ENCODE measurements at regions not wholly inside any gene's neighbourhood (a gene's known extent, or its start where the extent isn't known, plus 50 kb on each side); places are given as distances from the start of the nearest gene placed in this dataset.
"Not testable (repeated sequence)": the region's sequence is repeated elsewhere in the genome, so short reads cannot be mapped to it uniquely, and the experiment has no call there.

DNA sequence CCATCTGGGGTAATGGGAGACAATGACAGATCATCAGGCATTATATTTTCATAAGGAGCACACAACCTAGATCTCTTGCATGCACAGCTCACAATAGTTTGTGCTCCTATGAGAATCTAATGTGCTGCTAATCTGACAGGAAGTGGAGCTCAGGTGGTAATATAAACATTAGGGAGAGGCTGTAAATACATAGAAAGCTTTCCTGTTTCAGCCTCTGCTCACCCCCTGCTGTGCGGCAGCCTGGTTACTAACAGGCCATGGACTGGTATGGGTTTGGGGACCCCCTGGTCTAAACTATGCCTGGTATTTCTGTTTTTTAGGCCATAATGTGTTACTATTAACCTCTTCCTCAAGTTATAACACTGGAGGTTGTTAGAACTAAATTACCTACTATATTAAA lies 1373.7 kb downstream of the LRFN5 start:
- no peak for TF ChIP-seq MYC (IDR thresholded peaks at IDR 0.05; ENCODE audit: low read depth, low read length)
- DNase-seq (ENCODE audit: low read depth), result no peak
- H3K4me3 ChIP-seq (ENCODE audit: low read depth, low read length), result no peak overlapping the region

- H3K4me3 ChIP-seq (ENCODE audit: low read depth, low read length); DNase-seq (ENCODE audit: low read depth): not testable (repeated sequence)
Observed at GRCh38 chr14:42973171-42973570, 1366.5 kb downstream of the LRFN5 start.

GRCh38 chr14:42965512-42965911 lies 1358.8 kb downstream of the LRFN5 start:
- TF ChIP-seq MAX (IDR thresholded peaks at IDR 0.05; ENCODE audit: low read depth, low read length), result no peak
- TF ChIP-seq MYC (IDR thresholded peaks at IDR 0.05; ENCODE audit: low read depth, low read length), result no peak
- no peak for TF ChIP-seq POLR2A (IDR thresholded peaks at IDR 0.05; ENCODE audit: extremely low read depth, insufficient read length)
- TF ChIP-seq, protein P1, sequence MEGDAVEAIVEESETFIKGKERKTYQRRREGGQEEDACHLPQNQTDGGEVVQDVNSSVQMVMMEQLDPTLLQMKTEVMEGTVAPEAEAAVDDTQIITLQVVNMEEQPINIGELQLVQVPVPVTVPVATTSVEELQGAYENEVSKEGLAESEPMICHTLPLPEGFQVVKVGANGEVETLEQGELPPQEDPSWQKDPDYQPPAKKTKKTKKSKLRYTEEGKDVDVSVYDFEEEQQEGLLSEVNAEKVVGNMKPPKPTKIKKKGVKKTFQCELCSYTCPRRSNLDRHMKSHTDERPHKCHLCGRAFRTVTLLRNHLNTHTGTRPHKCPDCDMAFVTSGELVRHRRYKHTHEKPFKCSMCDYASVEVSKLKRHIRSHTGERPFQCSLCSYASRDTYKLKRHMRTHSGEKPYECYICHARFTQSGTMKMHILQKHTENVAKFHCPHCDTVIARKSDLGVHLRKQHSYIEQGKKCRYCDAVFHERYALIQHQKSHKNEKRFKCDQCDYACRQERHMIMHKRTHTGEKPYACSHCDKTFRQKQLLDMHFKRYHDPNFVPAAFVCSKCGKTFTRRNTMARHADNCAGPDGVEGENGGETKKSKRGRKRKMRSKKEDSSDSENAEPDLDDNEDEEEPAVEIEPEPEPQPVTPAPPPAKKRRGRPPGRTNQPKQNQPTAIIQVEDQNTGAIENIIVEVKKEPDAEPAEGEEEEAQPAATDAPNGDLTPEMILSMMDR (IDR thresholded peaks at IDR 0.05; ENCODE audit: low read depth, low read length), result no peak
- H3K4me3 ChIP-seq (ENCODE audit: low read depth, low read length), result no peak overlapping the region
- no peak for DNase-seq (ENCODE audit: low read depth)

- TF ChIP-seq POLR2A (IDR thresholded peaks at IDR 0.05; ENCODE audit: extremely low read depth, insufficient read length) (no peak), MAX (IDR thresholded peaks at IDR 0.05; ENCODE audit: low read depth, low read length) (no peak), MYC (IDR thresholded peaks at IDR 0.05; ENCODE audit: low read depth, low read length) (no peak)
- TF ChIP-seq, protein P1 (IDR thresholded peaks at IDR 0.05; ENCODE audit: low read depth, low read length), result no peak
- DNase-seq (ENCODE audit: low read depth), result no peak
- H3K4me3 ChIP-seq (ENCODE audit: low read depth, low read length), result no peak overlapping the region
Observed at GRCh38 chr14:42961509-42961908, 1354.8 kb downstream of the LRFN5 start.

DNA sequence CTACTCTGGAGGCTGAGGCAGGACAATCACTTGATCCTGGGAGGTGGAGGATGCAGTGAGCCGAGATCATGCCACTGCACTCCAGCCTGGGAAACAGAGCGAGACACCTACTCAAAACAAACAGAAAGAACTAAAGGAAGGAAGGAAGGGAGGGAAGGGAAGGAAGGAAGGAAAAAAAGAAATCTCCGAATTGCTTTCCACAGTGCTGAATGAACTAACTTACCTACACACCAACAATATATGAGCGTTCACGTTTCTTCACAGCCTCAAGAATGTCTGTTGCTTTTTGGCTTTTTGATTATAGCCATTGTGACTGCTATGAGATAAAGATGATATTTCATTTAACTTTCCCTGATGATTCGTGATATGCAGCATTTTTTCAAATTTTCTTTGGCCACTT lies 1343.7 kb downstream of the LRFN5 start:
- DNase-seq (ENCODE audit: low read depth), result no peak
- no peak overlapping the region for H3K4me3 ChIP-seq (ENCODE audit: low read depth, low read length)
- TF ChIP-seq, protein P1 (IDR thresholded peaks at IDR 0.05; ENCODE audit: low read depth, low read length), result no peak
- TF ChIP-seq MYC (IDR thresholded peaks at IDR 0.05; ENCODE audit: low read depth, low read length), result no peak

- TF ChIP-seq, protein P1 (IDR thresholded peaks at IDR 0.05; ENCODE audit: low read depth, low read length), result no peak
- TF ChIP-seq POLR2A (IDR thresholded peaks at IDR 0.05; ENCODE audit: extremely low read depth, insufficient read length) (no peak), MAX (IDR thresholded peaks at IDR 0.05; ENCODE audit: low read depth, low read length) (no peak), MYC (IDR thresholded peaks at IDR 0.05; ENCODE audit: low read depth, low read length) (no peak)
- no peak for DNase-seq (ENCODE audit: low read depth)
- H3K4me3 ChIP-seq (ENCODE audit: low read depth, low read length), result no peak overlapping the region
Observed at GRCh38 chr14:42947991-42948390, 1341.3 kb downstream of the LRFN5 start.

DNA sequence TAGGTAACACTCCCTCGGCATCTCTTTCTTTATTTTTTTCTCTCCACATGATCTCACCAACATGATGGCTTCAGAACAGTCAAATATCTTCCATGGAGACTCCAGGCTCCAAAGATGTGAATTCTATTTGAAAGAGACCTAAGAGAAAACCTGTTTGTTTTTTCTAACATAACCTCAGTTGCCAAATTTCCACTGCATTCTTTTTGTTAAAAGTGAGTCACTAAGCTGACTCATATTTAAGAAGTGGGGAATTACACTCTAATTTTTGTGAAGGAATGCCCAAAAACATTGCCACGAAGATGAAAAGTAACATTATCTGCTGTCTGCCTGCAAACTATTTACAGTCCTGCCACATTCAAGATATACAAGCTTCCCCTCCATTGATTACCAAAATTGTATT lies 1337.6 kb downstream of the LRFN5 start:
- DNase-seq (ENCODE audit: low read depth), result no peak
- TF ChIP-seq MAX (IDR thresholded peaks at IDR 0.05; ENCODE audit: low read depth, low read length) (no peak), MYC (IDR thresholded peaks at IDR 0.05; ENCODE audit: low read depth, low read length) (no peak), POLR2A (IDR thresholded peaks at IDR 0.05; ENCODE audit: extremely low read depth, insufficient read length) (no peak)
- TF ChIP-seq, protein P1 (IDR thresholded peaks at IDR 0.05; ENCODE audit: low read depth, low read length), result no peak
- no peak overlapping the region for H3K4me3 ChIP-seq (ENCODE audit: low read depth, low read length)

All from NB4 (cell line).